ENCODE measurements at regions not wholly inside any gene's neighbourhood (a gene's known extent, or its start where the extent isn't known, plus 50 kb on each side); places are given as distances from the start of the nearest gene placed in this dataset.

GRCh38 chr2:208978946-208979345 lies 444.9 kb upstream of the MAP2 start:
- TF ChIP-seq CTCF (IDR thresholded peaks at IDR 0.05): no peak
- no peak for TF ChIP-seq POLR2A (IDR thresholded peaks at IDR 0.05)
- no peaks in the 10 kb centered on the region for H3K27me3 ChIP-seq
- H3K4me1 ChIP-seq: peaks cover 0 to 8% of the 10 kb centered on the region in 2 donors
- intact Hi-C loops (cut with DNase I): no loop called here
- no peaks in the 10 kb centered on the region for H3K9me3 ChIP-seq
- H3K27ac ChIP-seq: no peak overlapping the region
- no peak overlapping the region for H3K4me3 ChIP-seq (replicated peaks in 1 of 3)
- no peaks in the 10 kb centered on the region for H3K36me3 ChIP-seq
- no peak for DNase-seq

- no peaks in the 10 kb centered on the region for H3K9me3 ChIP-seq
- TF ChIP-seq POLR2A (IDR thresholded peaks at IDR 0.05) (no peak), CTCF (IDR thresholded peaks at IDR 0.05) (no peak)
- no peak for DNase-seq
- no peaks in the 10 kb centered on the region for H3K27me3 ChIP-seq
- H3K36me3 ChIP-seq: no peaks in the 10 kb centered on the region
- no peak overlapping the region for H3K4me3 ChIP-seq (replicated peaks in 1 of 3)
- no peak overlapping the region for H3K27ac ChIP-seq
- intact Hi-C loops (cut with DNase I): no loop called here
- peaks cover 0 to 8% of the 10 kb centered on the region in 2 donors for H3K4me1 ChIP-seq
Measured at GRCh38 chr2:208980321-208980720, 443.5 kb upstream of the MAP2 start.

DNA sequence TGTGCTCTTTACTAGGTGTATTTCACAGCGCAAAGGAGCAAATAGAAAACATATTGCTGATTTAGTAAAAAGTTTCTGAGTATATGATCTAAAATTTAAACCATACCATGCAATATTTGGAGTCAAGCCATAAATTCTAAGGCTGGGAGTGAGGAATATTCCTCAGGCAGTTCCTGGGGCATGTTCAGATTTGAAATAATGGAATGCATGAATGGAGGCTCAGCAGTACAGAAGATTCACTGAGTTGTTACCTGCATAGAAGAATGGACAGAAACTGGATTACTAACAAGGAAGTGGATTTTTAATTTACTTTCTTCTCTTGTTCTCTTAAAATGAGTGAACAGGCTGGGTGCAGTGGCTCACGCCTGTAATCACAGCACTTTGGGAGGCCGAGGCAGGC lies 441.0 kb upstream of the MAP2 start:
- intact Hi-C loops (cut with DNase I): no loop called here
- no peaks in the 10 kb centered on the region for H3K27me3 ChIP-seq
- 92 to 99% methylated on average over 3 of the region's 3 CpGs for WGBS, 2 donors
- no peak overlapping the region for H3K4me3 ChIP-seq (replicated peaks in 1 of 3)
- DNase-seq: no peak
- H3K36me3 ChIP-seq: no peaks in the 10 kb centered on the region
- H3K4me1 ChIP-seq: peaks cover 0 to 8% of the 10 kb centered on the region in 2 donors
- TF ChIP-seq CTCF (IDR thresholded peaks at IDR 0.05): no peak
- no peak for TF ChIP-seq POLR2A (IDR thresholded peaks at IDR 0.05)
- no peaks in the 10 kb centered on the region for H3K9me3 ChIP-seq
- no peak overlapping the region for H3K27ac ChIP-seq

- peak; percentile 5 to 17 for DNase-seq
- no peak overlapping the region for H3K4me3 ChIP-seq (replicated peaks in 1 of 3)
- no peaks in the 10 kb centered on the region for H3K36me3 ChIP-seq
- H3K27me3 ChIP-seq: no peaks in the 10 kb centered on the region
- H3K4me1 ChIP-seq: peaks cover 0 to 8% of the 10 kb centered on the region in 2 donors
- WGBS, 2 donors: 40 to 52% methylated on average over 3 of the region's 3 CpGs
- no peak overlapping the region for H3K27ac ChIP-seq
- intact Hi-C loops (cut with DNase I): no loop called here
- no peak for TF ChIP-seq CTCF (IDR thresholded peaks at IDR 0.05)
- no peak for TF ChIP-seq POLR2A (IDR thresholded peaks at IDR 0.05)
- H3K9me3 ChIP-seq: no peaks in the 10 kb centered on the region
Measured at GRCh38 chr2:208983486-208983885, 440.4 kb upstream of the MAP2 start.

DNA sequence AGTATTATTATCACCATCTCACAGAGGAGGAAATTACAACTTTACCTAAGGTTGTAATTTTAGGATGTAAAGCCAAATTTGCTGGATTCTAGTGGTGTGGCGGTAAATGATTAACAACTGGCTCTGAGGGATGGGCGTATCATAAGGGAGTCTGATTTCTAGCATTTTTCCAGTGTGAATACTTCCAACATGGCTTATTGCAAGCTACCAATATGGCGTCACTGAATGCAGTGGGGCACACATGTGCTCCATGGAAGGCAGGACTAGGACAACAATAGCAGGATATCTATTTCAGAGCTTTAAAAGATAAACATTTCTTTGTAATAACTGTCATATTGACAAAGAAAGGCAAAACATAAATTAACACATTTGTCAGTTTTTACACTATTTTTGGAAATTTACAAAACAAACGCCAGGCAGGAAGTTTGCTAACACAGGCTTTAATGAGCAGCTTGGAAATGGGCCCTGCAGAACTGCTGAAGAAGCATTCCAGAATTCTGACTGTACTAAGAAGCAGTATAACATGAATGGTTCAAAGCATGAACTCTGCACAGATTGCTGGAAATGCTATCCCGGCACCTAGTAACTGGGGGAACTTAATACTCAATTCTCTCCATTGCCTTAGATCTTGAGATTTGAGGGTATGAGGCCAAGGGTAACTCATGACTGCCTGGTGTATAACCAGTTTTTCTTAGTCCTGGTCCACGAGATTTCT lies 439.3 kb upstream of the MAP2 start:
- TF ChIP-seq POLR2A (IDR thresholded peaks at IDR 0.05) (no peak), CTCF (IDR thresholded peaks at IDR 0.05) (no peak)
- Histone ChIP-seq H3K9me3 (no peaks in the 10 kb centered on the region), H3K4me1 (peaks cover 0 to 8% of the 10 kb centered on the region in 2 donors), H3K4me3 (replicated peaks in 1 of 3) (no peak overlapping the region), H3K36me3 (no peaks in the 10 kb centered on the region), H3K27me3 (no peaks in the 10 kb centered on the region), H3K27ac (peak overlapping the region in 1 of 3 donors; percentile 5)
- WGBS, 2 donors: 72 to 76% methylated on average over 6 of the region's 6 CpGs
- intact Hi-C loops (cut with DNase I): no loop called here
- DNase-seq: peak in 1 of 2 donors; percentile 1
